ENCODE measurements at regions not wholly inside any gene's neighbourhood (a gene's known extent, or its start where the extent isn't known, plus 50 kb on each side); places are given as distances from the start of the nearest gene placed in this dataset.
A peak's percentile ranks its signal among the peaks of the same experiment; 100 is the strongest.
"Not testable (repeated sequence)": the region's sequence is repeated elsewhere in the genome, so short reads cannot be mapped to it uniquely, and the experiment has no call there.

DNA sequence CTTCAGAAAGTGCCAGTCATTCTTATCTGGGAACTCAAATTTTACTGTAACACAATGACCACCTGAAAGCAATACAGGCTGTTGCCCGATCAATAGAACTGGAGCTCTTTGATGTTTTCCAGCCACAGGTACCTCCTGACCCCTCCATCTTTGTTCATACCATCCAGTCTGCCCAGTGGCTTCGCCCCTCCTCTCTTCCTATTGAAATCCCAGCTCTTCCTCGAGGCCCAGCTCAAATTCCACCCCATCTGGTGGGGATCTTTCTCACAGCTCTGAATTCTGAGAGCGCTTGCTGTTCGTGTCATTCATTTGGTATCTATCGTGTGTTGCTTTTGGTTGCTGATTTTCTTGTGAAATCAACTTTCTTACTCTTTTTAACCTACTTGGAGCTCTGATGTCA lies 87.9 kb upstream of the CNKSR3 start:
- no peak for DNase-seq (ENCODE audit: low spot score)

DNA sequence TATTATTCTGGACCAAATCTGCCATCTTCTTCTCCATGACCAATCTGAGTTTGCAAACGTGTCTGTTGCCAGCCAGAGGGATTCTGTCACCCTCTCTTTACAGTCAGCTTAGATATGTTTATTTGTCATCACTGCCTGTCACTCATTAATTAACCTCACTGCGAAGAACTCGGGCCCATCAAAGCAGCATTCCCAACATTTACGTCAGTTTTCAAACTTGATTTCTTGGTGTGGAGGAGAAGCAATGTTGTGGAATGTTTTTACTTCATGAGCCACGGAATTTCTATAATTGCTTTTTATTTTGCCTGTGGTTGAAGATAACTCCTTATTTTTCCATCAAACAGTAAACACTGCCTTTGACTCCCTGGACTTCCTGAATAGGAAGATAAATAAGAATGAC lies 91.8 kb upstream of the CNKSR3 start:
- DNase-seq (ENCODE audit: low spot score): no peak

DNA sequence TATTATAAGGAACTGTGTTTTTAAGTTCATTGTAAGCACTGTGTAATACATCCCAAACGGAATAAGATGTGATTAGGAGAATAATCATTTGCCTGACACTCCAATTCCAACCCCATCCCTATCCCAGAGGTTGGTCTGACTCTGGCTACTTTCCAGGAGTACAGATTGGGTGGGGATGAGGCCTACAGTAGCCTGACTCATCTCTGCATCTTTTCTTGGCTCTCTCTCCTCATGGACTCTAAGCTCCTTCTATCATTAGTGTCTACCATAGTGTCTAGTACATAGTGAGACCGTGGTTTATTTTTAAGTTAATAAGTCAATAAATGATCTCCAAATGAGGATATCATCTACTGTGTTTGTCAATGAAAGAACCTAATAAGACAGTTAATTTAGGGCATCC lies 92.2 kb upstream of the CNKSR3 start:
- DNase-seq (ENCODE audit: low spot score): no peak

DNA sequence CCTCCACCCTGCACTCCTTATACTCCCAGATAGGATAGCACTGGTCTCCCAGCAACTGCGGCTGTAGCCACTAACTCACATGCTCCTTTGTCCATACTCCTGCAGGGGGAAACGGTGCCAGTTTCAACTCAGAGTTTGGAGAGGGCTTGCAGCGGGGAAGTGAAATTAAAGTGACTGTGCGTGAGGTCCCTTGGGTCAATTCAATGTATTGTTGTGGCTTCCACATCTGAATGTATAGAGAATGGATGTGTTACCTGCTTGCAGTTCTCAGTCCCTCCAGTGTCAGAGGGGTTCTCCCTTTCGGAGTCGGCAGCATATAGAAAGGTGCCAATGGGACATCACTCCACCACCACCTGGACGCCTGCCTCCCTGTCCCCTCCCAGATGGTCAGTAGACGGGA lies 93.6 kb upstream of the CNKSR3 start:
- DNase-seq (ENCODE audit: low spot score): no peak

DNA sequence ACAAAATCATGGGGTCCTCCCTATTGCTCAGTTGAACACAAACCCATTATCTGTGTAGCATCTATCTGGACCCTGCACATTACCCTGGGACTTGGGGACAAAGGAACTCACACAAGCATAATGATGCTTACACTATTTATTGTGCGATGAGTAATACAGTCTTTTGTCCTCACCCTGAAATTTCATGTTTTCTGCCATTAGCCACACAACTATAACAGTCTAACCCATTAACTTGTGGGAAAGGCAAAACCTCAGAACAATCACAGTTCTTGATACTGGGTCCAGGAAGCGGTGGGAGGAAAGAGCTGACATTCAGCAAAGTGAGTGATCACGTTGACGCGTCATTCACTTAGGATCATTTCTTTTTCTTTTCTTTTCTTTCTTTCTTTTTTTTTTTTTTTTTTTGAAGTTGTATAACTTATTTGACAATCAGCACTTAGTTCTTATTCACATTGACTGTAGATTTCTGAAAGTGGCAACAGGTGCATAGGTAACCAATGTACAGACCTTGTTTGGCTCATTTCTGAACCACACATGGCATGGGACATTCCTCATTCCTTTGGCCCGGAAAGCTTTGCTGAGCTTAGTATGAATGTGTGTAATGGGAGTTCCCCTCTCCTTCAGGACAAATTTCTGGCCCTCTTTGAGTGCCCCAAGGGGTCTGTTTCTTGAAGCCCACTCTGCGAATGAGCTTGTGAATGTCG lies 94.8 kb upstream of the CNKSR3 start:
- no peak for DNase-seq (ENCODE audit: low spot score)

DNA sequence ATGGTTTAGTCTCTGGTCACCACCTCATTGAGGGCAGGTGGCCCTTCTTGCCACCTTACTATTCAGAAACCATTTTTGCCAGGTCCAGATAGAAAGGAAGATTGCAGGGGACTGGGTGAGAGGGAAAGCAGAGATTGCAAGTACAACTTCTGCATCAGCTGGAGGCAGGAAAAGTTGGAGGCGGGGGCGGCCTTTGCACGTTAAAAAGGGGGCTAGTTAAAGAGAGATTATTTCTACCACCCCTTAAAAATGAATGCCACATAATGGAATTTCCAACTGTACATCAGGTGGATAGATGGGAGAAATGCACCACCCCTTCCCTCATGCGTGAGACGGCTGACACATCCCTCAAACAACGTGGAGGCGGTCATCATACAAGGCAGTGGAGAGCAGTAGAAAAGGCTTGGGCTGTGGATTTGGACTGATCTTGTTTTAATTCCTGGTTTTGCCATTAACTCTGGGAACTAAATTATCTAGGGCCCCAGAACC lies 95.4 kb upstream of the CNKSR3 start:
- no peak for DNase-seq (ENCODE audit: low spot score)

DNA sequence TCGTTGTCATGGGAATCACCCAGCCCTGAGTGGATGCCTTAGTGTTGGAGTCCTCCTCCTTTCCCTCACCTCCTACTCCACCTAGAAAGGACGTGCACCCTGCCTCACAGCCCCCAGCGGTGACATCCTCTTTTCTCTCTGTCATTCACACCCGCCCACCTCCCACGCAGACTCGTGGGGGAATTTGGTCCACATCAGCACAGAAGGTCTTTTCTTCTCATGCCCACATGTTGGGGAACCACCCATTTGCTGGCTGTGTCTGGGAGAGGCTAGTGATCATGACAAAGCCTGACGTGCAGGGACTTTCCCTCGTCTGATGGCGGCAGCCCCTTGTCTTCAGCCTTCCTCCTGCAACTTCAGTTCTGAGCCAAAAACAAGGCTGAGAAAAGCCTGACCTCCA lies 96.0 kb upstream of the CNKSR3 start:
- no peak for DNase-seq (ENCODE audit: low spot score)

DNA sequence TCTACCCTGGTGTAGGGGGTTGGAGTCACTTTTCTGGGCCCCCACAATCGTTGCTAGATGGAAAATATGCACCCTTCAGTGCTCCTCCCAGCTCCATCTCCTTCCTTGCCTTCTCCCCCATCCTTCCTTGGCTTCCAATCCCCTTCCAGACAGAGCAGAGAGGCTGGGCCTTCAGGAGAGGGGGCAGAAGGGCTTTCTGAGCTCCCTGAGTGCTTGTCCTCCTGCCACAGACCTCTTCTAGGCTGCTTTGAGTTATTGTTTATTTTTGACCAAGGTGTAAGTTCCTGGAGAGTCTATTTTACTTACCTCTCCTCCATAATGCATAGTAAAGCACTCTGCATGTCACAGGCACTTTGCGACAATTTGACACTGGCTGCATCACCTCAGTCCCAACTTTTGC lies 96.4 kb upstream of the CNKSR3 start:
- DNase-seq (ENCODE audit: low spot score): no peak

DNA sequence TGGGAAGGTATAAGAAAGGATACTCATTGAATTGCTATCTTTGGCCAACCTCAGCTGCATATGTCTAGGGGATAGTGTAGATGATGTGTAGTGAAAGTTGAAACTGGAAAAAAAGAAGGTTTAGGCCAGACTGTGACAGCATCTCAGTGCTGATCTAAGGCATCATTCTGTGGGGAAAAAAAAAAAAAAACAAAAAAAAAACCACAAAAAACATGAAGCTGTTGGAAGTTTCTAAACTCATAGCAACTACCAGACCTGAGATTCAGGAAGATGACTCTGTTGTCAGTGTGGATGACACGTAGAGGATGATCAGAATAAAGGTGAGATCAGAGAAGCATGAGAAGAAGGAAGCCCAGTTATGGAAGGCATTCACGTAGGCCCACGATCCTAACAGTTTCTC lies 100.8 kb upstream of the CNKSR3 start:
- no peak for DNase-seq (ENCODE audit: low spot score)

DNA sequence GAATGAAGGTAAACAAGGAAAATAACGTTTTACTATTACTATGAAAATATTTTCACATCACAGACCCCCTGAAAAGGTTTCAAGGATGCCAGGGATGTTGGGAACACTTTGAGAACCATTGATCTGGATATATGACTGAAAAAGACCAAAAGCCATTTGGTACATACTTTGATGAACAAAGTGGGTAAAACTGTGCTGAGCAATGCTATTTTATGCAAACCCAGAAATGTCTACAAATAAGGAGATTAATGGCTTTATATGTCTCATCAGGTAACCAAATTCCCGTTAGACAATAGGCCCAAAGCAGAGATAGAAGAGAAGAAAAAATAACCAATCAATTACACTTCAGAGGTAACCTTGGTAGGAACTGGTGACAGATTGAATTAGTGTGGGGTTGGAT lies 101.4 kb upstream of the CNKSR3 start:
- DNase-seq (ENCODE audit: low spot score): no peak

DNA sequence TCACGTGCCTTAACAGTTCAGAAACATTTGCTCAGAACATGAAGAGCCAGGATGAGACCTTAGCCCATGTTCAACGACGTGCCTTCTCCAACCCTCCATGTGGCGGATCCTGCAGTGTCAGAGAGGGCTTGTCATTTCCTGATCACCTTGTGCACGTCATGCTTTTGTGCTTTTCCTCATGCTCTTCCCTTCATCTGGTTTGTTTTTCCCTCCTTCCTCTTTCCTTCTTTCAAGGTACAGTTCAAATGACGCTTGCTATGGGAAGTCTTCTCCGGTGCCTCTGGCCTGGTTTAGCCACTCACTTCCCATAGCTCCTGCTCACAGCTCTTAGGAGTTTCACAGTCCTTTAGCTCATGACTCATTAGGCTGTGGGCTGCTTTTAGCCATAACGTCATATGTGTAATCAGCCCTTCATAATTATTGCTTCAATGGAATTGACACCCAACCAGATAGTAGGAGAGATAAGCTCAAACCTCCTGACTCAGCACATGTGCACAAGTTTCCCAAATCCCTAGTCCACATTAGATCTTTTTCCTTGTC lies 102.7 kb upstream of the CNKSR3 start:
- peak; percentile 17 for DNase-seq (ENCODE audit: low spot score)

DNA sequence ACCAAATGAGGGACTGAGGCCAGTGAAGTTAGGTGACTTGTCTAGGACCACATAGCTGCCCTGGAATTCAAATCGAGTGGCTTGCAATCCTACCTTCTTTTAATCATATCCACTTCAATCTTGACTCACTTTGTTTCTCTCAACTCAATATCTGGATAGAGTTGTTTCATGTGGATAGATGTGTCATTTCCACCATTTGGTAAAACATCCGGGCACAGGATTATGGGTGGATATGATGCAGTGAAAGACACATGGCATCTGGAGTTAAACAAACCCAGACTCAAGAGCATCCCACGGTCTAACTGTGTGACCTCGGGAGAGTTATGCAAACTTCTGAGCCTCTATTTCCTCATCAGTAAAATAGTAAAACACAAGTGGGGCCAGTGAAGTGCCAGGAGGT lies 103.6 kb upstream of the CNKSR3 start:
- DNase-seq (ENCODE audit: low spot score): no peak

DNA sequence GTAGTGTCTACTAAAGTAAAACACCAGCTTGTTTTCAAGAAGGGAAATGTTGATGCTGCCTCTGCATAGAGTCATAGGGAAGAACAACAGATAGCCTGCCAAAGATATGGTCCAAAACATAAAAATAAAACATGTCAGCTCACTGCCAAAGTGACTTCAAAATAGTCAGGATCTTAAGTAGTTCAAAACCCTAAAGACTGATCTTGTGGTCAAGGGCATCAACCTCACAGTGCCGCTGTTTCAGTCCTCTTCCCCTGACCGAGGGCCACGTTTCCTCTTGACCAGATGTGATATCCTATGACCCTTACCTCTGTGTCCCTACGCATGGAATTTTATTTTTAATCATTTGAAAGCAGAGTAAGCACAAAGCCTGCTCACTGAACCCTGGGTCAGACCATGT lies 104.2 kb upstream of the CNKSR3 start:
- no peak for DNase-seq (ENCODE audit: low spot score)

DNA sequence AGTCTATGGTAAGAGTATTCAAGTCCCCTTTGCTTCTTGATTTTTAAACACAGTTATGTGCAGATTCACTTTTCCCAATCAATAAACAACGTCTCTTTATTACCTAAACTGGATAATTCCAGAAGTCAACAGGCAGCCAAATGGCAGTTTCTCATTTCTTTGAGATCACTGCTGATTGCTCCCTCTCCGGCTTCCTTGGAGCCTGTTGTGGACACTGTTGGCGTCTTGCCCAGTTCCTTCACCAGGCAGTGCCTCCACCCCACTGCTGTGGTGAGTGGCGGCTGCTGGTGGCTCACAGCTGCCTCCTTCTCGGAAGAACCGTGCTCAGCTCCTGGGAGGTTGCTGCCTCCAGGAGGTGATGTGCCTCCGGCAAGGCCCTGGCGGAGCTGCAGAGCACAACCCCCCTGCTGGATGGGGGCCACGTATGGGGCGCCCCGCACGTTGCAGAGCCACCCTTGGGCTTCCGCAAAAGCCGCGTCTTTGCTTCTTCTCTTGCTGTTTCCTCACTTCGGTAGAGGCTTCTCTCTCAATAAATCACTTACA lies 105.1 kb upstream of the CNKSR3 start:
- DNase-seq (ENCODE audit: low spot score): peak; percentile 92

DNA sequence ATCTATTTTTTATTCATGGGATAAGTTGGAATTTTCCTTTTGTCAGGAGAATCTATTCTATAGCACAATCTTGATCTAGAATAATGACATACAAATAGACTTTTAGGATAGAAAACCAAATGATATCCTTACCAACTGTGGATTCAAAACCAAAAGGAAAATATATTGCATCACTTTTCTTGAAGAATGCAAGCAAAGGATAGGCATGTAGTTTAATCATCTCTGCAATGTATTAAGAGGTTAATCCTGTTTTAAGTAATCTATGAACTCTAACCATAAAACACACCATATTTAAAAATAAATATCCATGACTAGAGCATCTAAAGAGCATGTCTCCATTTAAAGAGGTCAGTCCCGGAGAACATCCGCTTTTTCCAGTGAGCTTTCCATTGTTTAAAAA lies 106.7 kb upstream of the CNKSR3 start:
- no peak for DNase-seq (ENCODE audit: low spot score)

DNA sequence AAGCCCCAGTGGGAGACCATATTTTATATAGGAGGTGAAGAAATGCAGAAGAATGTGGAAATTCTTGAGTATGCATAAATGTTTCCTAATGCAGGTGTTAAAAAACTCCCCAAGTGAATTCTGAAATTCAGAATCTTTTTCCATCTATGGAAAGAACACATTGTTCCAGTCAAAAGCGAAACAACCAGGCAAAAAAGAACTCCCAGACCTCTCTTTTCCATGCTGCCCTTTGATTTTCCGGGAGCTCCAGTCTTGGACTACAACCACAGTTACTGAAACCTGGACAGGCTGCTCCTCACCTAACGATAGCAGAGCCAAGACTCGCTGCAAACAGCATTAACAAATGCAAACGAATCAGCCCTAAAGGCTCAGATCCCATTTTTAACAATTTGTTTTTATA lies 108.7 kb upstream of the CNKSR3 start:
- no peak for DNase-seq (ENCODE audit: low spot score)

DNA sequence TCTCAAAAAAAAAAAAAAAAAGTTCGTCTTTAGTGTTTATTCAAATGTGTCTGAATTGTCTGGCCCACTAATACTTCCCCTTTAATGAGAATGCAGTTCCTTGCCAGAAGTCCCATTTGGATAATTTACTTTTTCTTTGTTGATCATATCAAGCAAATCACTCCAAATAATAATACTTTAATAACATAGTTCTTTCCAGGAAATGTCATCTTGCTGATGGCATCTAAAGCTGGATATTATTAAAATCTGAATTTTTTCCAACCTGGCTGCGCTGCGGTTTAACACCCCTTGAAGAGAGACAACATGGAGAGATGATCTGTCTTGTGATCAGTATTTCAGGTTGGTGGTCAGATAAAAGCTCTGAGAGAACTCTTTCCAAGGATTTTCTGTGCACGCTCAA lies 111.2 kb upstream of the CNKSR3 start:
- no peak for DNase-seq (ENCODE audit: low spot score)

DNA sequence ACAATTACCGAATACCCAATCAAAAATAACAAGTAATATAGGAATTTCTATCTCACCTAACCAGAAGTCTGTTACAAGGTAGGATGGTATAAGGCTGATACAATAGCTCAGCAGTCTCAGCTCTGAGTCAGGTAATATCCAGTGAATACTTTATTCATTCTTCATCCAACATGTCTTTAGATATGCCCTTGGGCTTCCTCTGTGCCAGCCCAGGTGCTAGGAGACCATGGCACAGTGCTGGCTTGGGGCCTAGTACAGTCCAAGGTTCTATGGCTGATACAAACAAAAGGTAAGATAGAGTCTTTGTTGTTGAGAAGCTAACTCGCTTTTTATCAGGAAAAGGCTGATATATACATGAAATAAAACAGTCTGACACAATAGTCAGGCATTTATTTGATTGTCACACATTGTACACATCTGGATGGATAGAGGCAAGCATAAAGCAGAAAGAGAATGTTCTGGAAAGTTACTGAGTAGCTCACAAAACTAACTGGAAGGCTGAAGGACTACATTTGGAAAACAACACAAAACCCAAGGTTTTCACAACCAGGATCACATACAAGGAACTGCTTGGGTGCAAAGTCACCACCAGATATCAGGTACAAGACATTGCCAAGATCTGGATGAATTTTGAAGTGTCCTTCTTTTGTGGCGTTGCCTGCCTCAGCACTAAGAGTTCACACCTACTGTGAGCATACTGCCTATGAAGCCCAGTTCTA lies 110.4 kb upstream of the SCAF8 start:
- no peak for DNase-seq (ENCODE audit: low spot score)

DNA sequence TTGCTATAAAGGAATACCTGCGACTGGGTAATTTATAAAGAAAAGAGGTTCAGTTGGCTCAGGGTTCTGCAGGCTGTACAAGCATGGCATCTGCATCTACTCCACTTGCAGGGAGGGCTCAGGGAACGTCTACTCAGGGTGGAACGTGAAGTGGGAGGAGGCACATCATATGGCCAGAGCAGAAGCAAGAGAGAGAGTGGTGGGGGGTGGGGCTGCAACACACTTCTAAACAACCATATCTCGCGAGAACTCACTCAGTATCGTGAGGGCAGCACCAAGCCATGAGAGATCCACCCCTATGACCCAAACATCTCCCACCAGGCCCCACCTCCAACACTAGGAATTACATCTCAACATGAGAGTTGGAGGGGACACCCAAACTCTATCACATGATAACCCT lies 109.8 kb upstream of the SCAF8 start:
- DNase-seq (ENCODE audit: low spot score): no peak

DNA sequence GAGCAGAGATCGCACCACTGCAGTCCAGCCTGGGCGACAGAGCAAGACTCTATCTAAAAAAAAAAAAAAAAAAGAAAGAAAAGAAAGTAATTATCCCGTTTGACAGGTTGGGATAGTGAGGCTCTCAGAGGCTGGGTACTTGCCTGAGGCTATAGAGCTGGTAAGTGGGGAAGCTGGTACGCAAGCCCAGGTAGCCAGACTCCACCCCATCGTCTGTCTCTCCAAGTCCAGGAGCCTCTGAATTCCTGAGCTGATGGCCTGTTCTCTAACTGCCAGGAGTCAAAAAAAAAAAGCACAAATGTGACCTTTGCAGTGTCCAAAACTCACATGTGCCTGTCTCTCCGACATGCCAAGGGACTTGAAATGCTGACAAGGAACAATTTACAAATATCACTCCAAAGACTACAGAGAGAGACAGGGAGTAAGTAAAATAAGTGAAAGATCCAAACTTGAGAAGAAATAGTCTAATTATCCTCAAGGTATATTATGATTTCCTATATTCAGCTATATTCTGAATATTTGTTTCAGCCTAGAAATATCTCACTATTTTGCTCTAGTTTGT lies 109.1 kb upstream of the SCAF8 start:
- no peak for DNase-seq (ENCODE audit: low spot score)

DNA sequence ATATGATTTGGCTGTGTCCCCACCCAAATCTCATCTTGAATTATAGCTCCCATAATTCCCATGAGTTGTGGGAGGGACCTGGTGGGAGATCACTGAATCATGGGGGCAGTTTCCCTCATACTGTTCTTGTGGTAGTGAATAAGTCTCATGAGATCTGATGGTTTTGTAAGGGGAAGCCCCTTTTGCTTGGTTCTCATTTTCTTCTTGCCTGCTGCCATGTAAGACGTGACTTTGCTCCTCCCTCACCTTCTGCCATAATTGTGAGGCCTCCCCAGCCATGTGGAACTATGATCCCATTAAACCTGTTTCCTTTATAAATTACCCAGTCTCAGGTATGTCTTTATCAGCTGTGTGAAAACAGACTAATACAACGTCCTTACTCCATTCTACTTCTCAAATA lies 108.5 kb upstream of the SCAF8 start:
- DNase-seq (ENCODE audit: low spot score): not testable (repeated sequence)

DNA sequence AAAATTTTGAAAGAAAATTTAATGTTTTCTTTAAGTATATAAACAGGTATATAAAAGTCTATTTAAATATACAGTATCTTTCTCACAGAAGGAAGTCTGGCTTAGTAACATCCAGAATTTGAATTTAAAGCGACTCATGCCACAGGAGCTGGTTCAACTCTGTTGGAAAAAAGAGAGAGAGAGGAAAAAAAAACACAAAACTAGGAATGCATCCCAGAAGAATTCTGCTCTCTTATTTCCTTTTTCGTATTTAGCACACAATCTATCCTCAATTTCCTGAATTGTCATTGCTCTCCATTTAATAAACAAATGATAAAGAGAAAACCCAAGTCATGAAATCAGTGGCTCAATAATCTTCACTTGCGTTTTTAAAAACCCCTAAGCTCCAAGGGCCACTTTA lies 107.5 kb upstream of the SCAF8 start:
- no peak for DNase-seq (ENCODE audit: low spot score)

DNA sequence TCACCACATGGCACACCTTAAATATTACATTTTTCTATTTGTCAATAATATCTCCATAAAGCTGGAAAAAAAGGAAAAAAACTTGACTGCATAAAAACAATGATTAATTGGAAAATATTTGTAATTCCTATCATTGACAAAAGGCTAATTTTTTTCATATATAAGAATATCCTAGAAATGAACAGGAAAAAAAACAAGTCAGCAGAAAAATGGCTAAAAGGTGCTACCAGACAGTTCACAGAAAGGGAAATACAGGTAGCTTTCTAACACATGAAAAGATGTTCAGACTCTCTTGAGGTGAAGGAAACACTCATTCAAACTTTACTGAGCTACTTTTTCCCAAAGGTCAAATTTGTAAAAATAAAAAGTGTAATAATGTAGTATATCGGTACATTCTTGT lies 104.1 kb upstream of the SCAF8 start:
- no peak for DNase-seq (ENCODE audit: low spot score)
